B cell (primary cell): ENCODE measurements at regions not wholly inside any gene's neighbourhood (a gene's known extent, or its start where the extent isn't known, plus 50 kb on each side); places are given as distances from the start of the nearest gene placed in this dataset.

Experiments used
- ATAC-seq: fragments of 200-7000 bp; cut with Tn5 transposase; one replicate; pipeline ENCODE4 v1.10.0; 2021; ENCODE audit warnings: low read depth, mild to moderate bottlenecking, moderate number of reproducible peaks, moderate library complexity
- CTCF ChIA-PET: fragments of 350-600 bp; sonication (Branson Sonifier 250); formaldehyde crosslinking; loops from one replicate; lab custom pipeline; 2021; ENCODE audit warnings: antibody characterized with exemption, inconsistent platforms; lab: Charles Lee
- POLR2A ChIA-PET: fragments of 350-600 bp; sonication (Branson Sonifier 250); formaldehyde crosslinking; loops from one replicate; lab custom pipeline; 2021; ENCODE audit warnings: antibody characterized with exemption; lab: Charles Lee
- DNase-seq: peaks from one replicate; pipeline ENCODE4 v3.0.0; 2013
- H2AFZ ChIP-seq: 2 replicates; pipeline ENCODE4 v1.6.1; 2012; ENCODE audit warnings: mild to moderate bottlenecking, low read depth, low read length; ENCODE audit not compliant: insufficient read depth, poor library complexity, severe bottlenecking
- H3K27ac ChIP-seq, 2 donors: 1 replicate in 1 of 2; 2 replicates in 1 of 2; pipeline ENCODE4 v1.5.1; 2012 to 2013; ENCODE audit warnings: low read length in 2 of 2, mild to moderate bottlenecking in 2 of 2, moderate library complexity in 1 of 2
- H3K27me3 ChIP-seq, 4 experiments: fragments of 200-600 bp in 1 of 4; sonication (generic) in 1 of 4; replicated peaks in 1 of 4; 1 replicate in 2 of 4; 2 replicates in 2 of 4; pipeline versions ENCODE4 v1.6.1 to v1.7.0; 2013 to 2016; ENCODE audit warnings: low read length in 3 of 4, mild to moderate bottlenecking in 2 of 4, mixed read lengths in 1 of 4, moderate library complexity in 1 of 4; ENCODE audit not compliant: insufficient read depth in 4 of 4, control insufficient read depth in 3 of 4; ENCODE audit errors: control extremely low read depth in 1 of 4
- H3K36me3 ChIP-seq, 2 experiments: replicated peaks in 1 of 2; 1 replicate in 1 of 2; 2 replicates in 1 of 2; pipeline versions ENCODE4 v1.6.1 to v1.7.1; 2013; ENCODE audit warnings: low read length in 1 of 2; ENCODE audit not compliant: insufficient read depth in 2 of 2, control insufficient read depth in 1 of 2; ENCODE audit errors: control extremely low read depth in 1 of 2, extremely low read depth in 1 of 2
- H3K4me1 ChIP-seq, 2 donors: fragments of 200-600 bp in 1 of 2; sonication (generic) in 1 of 2; 1 replicate in 1 of 2; 2 replicates in 1 of 2; pipeline versions ENCODE4 v1.5.1 to v1.6.1; 2013 to 2017; ENCODE audit warnings: low read length in 2 of 2; ENCODE audit not compliant: control insufficient read depth in 2 of 2, insufficient read depth in 2 of 2
- H3K4me2 ChIP-seq: replicated peaks from 2 replicates; pipeline ENCODE3; 2012; ENCODE audit warnings: mild to moderate bottlenecking, low read depth, low read length; ENCODE audit not compliant: poor library complexity, severe bottlenecking
- H3K4me3 ChIP-seq, 5 experiments: fragments of 200-600 bp in 1 of 5; sonication (generic) in 1 of 5; 1 replicate in 3 of 5; 2 replicates in 2 of 5; pipeline versions ENCODE4 v1.5.1 to v1.7.0; 2011 to 2016; ENCODE audit warnings: low read length in 4 of 5, mild to moderate bottlenecking in 4 of 5, low read depth in 2 of 5, control low read depth in 1 of 5, moderate library complexity in 1 of 5; ENCODE audit not compliant: insufficient read depth in 1 of 5; ENCODE audit errors: control extremely low read depth in 1 of 5, extremely low read depth in 1 of 5
- H3K79me2 ChIP-seq: fragments of 200-600 bp; sonication (generic); one replicate; pipeline ENCODE4 v1.6.0; 2016; ENCODE audit warnings: low read length; ENCODE audit not compliant: control insufficient read depth, insufficient read depth
- H3K9ac ChIP-seq: fragments of 200-600 bp; sonication (generic); 2 replicates; pipeline ENCODE4 v1.6.1; 2017; ENCODE audit warnings: mild to moderate bottlenecking, low read length, moderate library complexity
- H3K9me3 ChIP-seq, 3 donors: one replicate each; pipeline versions ENCODE4 v1.6.1 to v1.7.1; 2013; ENCODE audit warnings: low read length in 2 of 3; ENCODE audit not compliant: control insufficient read depth in 2 of 3, insufficient read depth in 1 of 3; ENCODE audit errors: control extremely low read depth in 1 of 3
- H4K20me1 ChIP-seq: 2 replicates; pipeline ENCODE4 v1.6.0; 2012; ENCODE audit warnings: mild to moderate bottlenecking, low read length; ENCODE audit not compliant: insufficient read depth, control insufficient read depth, poor library complexity, severe bottlenecking
- H3K27ac Mint-ChIP-seq: one replicate; pipeline ENCODE4 v1.8.0; 2021; ENCODE audit warnings: mixed read lengths
- H3K27me3 Mint-ChIP-seq: one replicate; pipeline ENCODE4 v1.8.0; 2021; ENCODE audit warnings: mixed read lengths
- H3K4me1 Mint-ChIP-seq: one replicate; pipeline ENCODE4 v1.8.0; 2021; ENCODE audit warnings: mixed read lengths
- H3K4me3 Mint-ChIP-seq: one replicate; pipeline ENCODE4 v1.8.0; 2021; ENCODE audit warnings: mixed read lengths
- H3K9me3 Mint-ChIP-seq: one replicate; pipeline ENCODE4 v1.8.0; 2022; ENCODE audit warnings: mixed read lengths; ENCODE audit not compliant: insufficient read depth
- EZH2 ChIP-seq: IDR thresholded peaks from 2 replicates; pipeline ENCODE4 v1.6.1; 2012; ENCODE audit warnings: borderline replicate concordance, low read depth, mild to moderate bottlenecking, moderate library complexity, low read length; ENCODE audit not compliant: insufficient read depth, poor library complexity, severe bottlenecking
- WGBS: methylation state at CpG from one replicate; pipeline ENCODE4 v1.1.5; 2013; ENCODE audit warnings: missing lambda C conversion rate; ENCODE audit not compliant: insufficient coverage; 5-methylcytosine and 5-hydroxymethylcytosine counted together
- intact Hi-C: fragments of 100-400 bp; cut with micrococcal nuclease; formaldehyde crosslinking; loops from one replicate; pipeline ENCODE4 v1.10.0; 2022
- TF ChIP-seq, protein P1 (sequence below): fragments of 200-600 bp; IDR thresholded peaks from one replicate; pipeline ENCODE4 v1.8.0; 2022; ENCODE audit warnings: antibody characterized with exemption, mild to moderate bottlenecking

DNA sequence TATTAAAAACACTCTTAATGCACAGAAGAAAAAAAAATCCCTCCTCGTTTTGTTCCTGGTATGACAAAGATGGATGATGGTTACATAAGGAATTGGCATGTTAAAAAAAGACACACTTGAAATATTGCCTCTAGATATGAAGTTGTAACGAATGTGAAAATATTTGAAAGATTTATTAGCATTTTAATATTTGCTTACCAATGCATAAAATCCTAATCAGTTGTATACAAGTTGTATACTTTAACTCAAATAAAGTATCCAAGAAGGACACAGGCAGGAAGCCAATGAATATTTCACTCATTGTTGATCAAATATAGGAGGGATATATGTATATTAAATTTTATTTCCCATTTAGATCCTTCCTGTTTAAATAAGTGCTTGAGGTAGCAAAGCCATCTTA lies 850.8 kb upstream of the RBFOX1 start:
- Histone ChIP-seq H3K4me3 (no peak overlapping the region), H4K20me1 (no peaks in the 10 kb centered on the region), H2AFZ (no peak overlapping the region), H3K4me2 (no peak overlapping the region), H3K79me2 (no peaks in the 10 kb centered on the region), H3K4me1 (no peaks in the 10 kb centered on the region), H3K9ac (no peak overlapping the region), H3K27me3 (no peaks in the 10 kb centered on the region), H3K36me3 (no peaks in the 10 kb centered on the region), H3K9me3 (peaks cover 0 to 15% (median 3%) of the 10 kb centered on the region in 3 donors), H3K27ac (no peak overlapping the region)
- POLR2A ChIA-PET: no interaction called here
- TF ChIP-seq EZH2: no peak
- TF ChIP-seq, protein P1, sequence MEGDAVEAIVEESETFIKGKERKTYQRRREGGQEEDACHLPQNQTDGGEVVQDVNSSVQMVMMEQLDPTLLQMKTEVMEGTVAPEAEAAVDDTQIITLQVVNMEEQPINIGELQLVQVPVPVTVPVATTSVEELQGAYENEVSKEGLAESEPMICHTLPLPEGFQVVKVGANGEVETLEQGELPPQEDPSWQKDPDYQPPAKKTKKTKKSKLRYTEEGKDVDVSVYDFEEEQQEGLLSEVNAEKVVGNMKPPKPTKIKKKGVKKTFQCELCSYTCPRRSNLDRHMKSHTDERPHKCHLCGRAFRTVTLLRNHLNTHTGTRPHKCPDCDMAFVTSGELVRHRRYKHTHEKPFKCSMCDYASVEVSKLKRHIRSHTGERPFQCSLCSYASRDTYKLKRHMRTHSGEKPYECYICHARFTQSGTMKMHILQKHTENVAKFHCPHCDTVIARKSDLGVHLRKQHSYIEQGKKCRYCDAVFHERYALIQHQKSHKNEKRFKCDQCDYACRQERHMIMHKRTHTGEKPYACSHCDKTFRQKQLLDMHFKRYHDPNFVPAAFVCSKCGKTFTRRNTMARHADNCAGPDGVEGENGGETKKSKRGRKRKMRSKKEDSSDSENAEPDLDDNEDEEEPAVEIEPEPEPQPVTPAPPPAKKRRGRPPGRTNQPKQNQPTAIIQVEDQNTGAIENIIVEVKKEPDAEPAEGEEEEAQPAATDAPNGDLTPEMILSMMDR: no peak
- no peak overlapping the region for H3K27ac Mint-ChIP-seq
- H3K4me1 Mint-ChIP-seq: no peaks in the 10 kb centered on the region
- no peak overlapping the region for H3K4me3 Mint-ChIP-seq
- H3K27me3 Mint-ChIP-seq: no peaks in the 10 kb centered on the region
- no CpG with 5 or more reads among the region's 2 CpGs for WGBS
- CTCF ChIA-PET: no interaction called here
- H3K9me3 Mint-ChIP-seq: no peaks in the 10 kb centered on the region
- ATAC-seq: no peak
- no peak for DNase-seq
- intact Hi-C loops: no loop called here

DNA sequence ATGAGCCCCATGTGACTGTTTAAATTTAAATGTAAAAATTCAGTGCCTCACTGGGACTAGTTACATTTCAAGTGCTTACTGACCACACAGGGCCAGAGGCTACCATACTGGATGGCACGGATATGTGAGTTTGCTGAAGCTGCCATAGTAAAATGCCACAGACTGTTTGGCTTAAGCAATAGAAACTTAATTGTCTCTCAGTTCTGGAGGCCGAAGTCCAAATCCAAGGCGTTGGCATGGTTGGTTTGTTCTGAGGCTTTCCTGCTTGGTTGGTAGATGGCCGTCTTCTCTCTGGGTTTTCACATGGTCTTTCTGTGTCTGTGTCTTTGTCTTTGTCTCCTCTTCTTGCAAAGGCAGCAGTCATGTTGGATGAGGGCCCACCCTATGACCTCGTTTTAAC lies 878.9 kb upstream of the RBFOX1 start:
- Histone ChIP-seq H3K36me3 (no peaks in the 10 kb centered on the region), H3K27ac (no peak overlapping the region)

More for the DNA sequence above, 878.9 kb upstream of the RBFOX1 start:
- Mint-ChIP-seq H3K27me3 (no peaks in the 10 kb centered on the region), H3K9me3 (no peaks in the 10 kb centered on the region), H3K27ac (no peak overlapping the region), H3K4me1 (no peaks in the 10 kb centered on the region), H3K4me3 (no peak overlapping the region)
- peaks cover 0 to 8% (median 0%) of the 10 kb centered on the region in 3 donors for H3K9me3 ChIP-seq
- no peaks in the 10 kb centered on the region for H3K4me1 ChIP-seq
- H3K27me3 ChIP-seq: no peaks in the 10 kb centered on the region
- H2AFZ ChIP-seq: no peak overlapping the region
- DNase-seq (no peak), ATAC-seq (no peak)
- H3K4me3 ChIP-seq: no peak overlapping the region
- no peaks in the 10 kb centered on the region for H4K20me1 ChIP-seq
- CTCF ChIA-PET: no interaction called here
- 95% methylated on average over 3 of the region's 5 CpGs for WGBS
- TF ChIP-seq, protein P1: no peak
- TF ChIP-seq EZH2: no peak
- intact Hi-C loops: no loop called here
- H3K79me2 ChIP-seq: no peaks in the 10 kb centered on the region
- no peak overlapping the region for H3K9ac ChIP-seq
- H3K4me2 ChIP-seq: no peak overlapping the region
- POLR2A ChIA-PET: no interaction called here
